Adipocyte (in vitro differentiated cells): ENCODE measurements at regions not wholly inside any gene's neighbourhood (a gene's known extent, or its start where the extent isn't known, plus 50 kb on each side); places are given as distances from the start of the nearest gene placed in this dataset.
A peak's percentile ranks its signal among the peaks of the same experiment; 100 is the strongest.

Source experiments
- DNase-seq: peaks from one replicate; pipeline ENCODE4 v3.0.0-alpha.2; 2015; ENCODE audit warnings: low read depth
- H3K27me3 ChIP-seq: replicated peaks from 2 replicates; pipeline ENCODE4 v1.7.0; 2013; ENCODE audit warnings: mild to moderate bottlenecking, low read length, moderate library complexity; ENCODE audit not compliant: control insufficient read depth, insufficient read depth
- H3K36me3 ChIP-seq: 2 replicates; pipeline ENCODE4 v1.7.0; 2013; ENCODE audit warnings: low read length, mild to moderate bottlenecking, moderate library complexity; ENCODE audit not compliant: control insufficient read depth, insufficient read depth, severe bottlenecking
- H3K4me1 ChIP-seq: 2 replicates; pipeline ENCODE4 v1.7.0; 2013; ENCODE audit warnings: mild to moderate bottlenecking, low read length, moderate library complexity; ENCODE audit not compliant: control insufficient read depth, insufficient read depth
- H3K4me3 ChIP-seq: 2 replicates; pipeline ENCODE4 v1.7.0; 2013; ENCODE audit warnings: mild to moderate bottlenecking, low read length, moderate library complexity
- H3K9ac ChIP-seq: 2 replicates; pipeline ENCODE4 v1.7.0; 2013; ENCODE audit warnings: mild to moderate bottlenecking, low read length, moderate library complexity
- H3K9me3 ChIP-seq: 2 replicates; pipeline ENCODE4 v1.7.0; 2013; ENCODE audit warnings: mild to moderate bottlenecking, low read length, moderate library complexity; ENCODE audit not compliant: control insufficient read depth

DNA sequence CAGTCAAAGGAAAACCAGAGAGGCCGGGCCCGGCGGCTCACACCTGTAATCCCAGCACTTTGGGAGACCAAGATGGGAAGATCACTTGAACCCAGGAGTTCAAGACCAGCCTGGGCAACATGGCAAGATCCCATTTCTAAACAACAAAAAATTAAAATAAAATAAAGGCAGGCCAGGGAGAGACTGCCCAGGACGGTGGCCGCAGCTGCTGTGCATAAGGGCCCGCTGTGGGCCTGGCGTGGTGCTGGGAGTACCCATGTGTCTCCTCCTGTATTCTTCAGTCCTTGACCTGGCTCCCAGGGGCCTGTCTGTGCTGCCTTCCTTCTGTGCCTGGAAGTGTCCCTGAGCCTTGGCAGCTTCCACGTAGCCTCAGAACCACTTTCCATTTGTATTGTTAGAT is 56.8 kb upstream of the CNOT6 start:
- Histone ChIP-seq H3K36me3 (no peaks in the 10 kb centered on the region), H3K4me3 (no peak overlapping the region), H3K9ac (no peak overlapping the region), H3K9me3 (peaks cover 8% of the 10 kb centered on the region), H3K4me1 (peaks cover 5% of the 10 kb centered on the region), H3K27me3 (peaks cover 12% of the 10 kb centered on the region)
- no peak for DNase-seq

DNA sequence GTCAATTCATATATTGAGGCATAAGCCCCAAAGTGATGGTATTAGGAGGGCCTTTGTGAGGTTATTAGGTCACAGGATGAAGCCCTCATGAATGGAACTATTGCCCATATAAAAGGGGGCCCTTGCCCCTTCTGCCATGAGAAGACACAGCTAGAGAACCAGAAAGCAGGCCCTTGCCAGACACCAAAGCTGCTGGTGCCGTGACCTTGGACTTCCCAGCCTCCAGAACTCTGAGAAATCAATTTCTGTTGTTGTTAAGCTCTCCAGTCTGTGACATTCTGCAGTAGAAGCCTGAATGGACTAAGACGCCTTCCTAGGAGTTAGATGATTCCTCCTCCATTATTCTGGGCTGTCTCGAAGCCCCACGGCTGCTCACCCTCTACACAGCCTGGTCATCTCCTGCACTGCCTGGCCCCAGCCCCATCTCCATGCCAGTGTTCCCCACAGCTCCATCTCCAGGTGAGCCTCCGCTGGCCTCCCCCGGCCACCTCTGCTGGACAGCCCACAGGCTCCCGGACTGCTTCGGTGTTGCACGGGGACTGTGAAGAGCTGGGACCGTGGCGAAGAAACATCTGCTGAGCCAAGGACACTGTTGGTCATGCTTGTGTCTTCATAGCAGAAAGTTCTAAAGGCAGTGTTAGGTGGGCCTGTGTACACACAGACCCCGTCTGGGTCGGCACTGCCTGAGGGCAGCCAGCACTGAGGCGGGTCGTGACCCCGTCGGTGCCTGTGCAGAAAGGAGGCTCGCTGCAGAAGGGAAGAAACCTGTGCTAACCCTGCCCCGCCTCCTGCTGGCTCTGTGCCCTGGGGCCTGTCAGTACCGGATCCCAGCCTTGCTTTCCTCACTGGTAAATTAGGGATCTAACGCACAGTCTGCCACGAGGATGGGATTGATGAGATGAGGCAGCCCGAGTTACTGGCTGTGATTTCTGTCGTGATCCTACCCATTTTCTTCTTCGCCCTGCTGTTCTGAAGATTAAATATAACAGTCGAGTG is 55.1 kb upstream of the CNOT6 start:
- H3K36me3 ChIP-seq = no peaks in the 10 kb centered on the region
- H3K9ac ChIP-seq = no peak overlapping the region
- peaks cover 12% of the 10 kb centered on the region for H3K27me3 ChIP-seq
- peaks cover 16% of the 10 kb centered on the region for H3K9me3 ChIP-seq
- peaks cover 5% of the 10 kb centered on the region for H3K4me1 ChIP-seq
- no peak overlapping the region for H3K4me3 ChIP-seq
- DNase-seq = no peak

- DNase-seq = no peak
- H3K4me1 ChIP-seq = peaks cover 5% of the 10 kb centered on the region
- H3K9me3 ChIP-seq = peaks cover 27% of the 10 kb centered on the region
- no peaks in the 10 kb centered on the region for H3K36me3 ChIP-seq
- H3K27me3 ChIP-seq = peaks cover 12% of the 10 kb centered on the region
- no peak overlapping the region for H3K4me3 ChIP-seq
- H3K9ac ChIP-seq = no peak overlapping the region
These were observed 54.0 kb upstream of the CNOT6 start for GRCh38 chr5:180439911-180440769.

GRCh38 chr5:180441564-180442051 is 52.6 kb upstream of the CNOT6 start:
- DNase-seq = peak; percentile 5
- peaks cover 29% of the 10 kb centered on the region for H3K9me3 ChIP-seq
- no peak overlapping the region for H3K9ac ChIP-seq
- no peaks in the 10 kb centered on the region for H3K36me3 ChIP-seq
- H3K4me3 ChIP-seq = no peak overlapping the region
- H3K27me3 ChIP-seq = peaks cover 9% of the 10 kb centered on the region
- H3K4me1 ChIP-seq = peaks cover 5% of the 10 kb centered on the region
